ENCODE measurements at regions not wholly inside any gene's neighbourhood (a gene's known extent, or its start where the extent isn't known, plus 50 kb on each side); places are given as distances from the start of the nearest gene placed in this dataset.
A peak's percentile ranks its signal among the peaks of the same experiment; 100 is the strongest.

DNA sequence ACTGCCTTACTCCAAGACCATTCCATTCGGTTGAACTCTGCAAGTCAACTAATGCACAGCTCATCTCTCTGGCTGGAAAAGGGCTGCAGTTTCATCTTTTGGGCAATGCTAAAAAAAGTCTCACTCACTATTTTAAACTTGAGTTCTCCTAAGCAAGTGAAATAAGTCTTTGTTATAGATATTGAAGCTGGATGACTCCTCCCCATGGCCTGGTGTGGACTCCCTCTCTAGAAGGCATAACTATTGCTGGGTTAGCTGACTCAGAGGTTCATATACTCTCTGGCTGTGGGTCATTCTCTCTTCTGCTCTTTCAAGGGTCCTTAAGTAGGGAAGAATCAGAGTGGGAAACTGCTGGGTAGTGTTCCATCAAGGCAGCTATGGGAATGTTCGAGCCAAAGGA is 88.0 kb downstream of the XCL2 start:
- no peak for DNase-seq (ENCODE audit: low read depth)

DNA sequence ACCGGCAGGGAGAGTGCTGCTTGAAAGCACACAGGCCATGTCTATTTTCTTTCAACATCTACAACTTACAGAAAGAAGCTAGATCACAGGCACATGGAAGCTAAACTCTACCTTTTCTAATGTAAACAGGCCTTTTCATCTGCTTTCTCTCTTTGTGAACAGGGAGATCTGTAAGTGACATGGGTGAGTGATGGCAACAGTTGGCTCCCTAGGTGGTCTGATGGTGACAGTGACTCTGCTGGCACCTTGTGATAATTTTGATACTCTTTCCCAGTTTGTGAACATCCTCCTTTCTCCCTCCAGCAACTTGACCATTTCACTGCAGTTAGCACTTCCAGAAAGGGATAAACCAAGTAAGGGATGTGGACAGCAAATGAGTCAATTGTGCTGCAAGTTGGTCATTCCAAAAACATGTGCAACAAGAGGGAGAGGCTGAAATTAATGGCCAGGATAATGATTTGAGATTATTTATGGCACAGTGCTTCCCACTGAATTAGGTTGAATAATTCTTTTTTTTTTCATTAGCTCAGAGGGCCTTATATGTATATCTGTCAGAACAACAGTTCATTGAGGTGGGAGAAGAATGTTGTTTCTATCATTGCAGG is 89.5 kb downstream of the XCL2 start:
- DNase-seq (ENCODE audit: low read depth): no peak

DNA sequence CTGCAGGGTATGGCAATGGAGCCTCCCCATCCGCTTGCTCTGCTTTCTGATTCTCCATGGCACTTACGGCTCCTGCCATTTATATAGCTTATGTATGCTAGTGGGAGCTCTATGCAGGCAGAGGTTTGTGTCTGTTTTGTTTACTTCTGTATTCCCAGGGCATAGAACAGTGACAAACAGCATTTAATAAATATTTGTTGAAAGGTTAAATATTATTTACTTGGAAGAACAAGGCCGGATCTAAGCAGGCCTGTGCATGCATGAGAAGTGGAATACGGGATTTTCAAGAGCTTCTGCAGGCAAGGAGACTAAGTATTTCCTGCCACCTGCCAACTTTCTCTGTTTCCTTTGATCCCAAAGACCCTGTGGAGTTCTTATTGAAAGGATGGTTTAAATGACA is 90.7 kb downstream of the XCL2 start:
- no peak for DNase-seq (ENCODE audit: low read depth)

DNA sequence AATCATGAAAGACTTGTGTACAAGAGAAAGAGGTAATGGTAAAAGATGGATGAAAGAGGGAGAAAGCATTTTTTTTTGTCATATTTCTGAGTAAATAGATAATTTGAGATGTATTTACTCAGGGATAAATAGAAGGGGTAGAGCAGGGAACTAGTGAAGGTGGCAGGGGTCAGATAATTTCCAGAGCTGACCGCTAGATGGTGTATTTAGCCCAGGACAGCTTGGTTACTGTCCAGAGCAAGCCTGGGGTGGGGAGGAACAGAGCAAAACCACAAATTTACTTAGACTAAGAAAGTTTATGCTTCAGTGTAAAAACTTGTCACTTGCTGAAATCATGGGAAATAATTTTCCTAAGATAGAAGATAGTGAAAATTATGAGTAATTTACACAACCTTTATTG is 91.5 kb downstream of the XCL2 start:
- DNase-seq (ENCODE audit: low read depth): no peak

DNA sequence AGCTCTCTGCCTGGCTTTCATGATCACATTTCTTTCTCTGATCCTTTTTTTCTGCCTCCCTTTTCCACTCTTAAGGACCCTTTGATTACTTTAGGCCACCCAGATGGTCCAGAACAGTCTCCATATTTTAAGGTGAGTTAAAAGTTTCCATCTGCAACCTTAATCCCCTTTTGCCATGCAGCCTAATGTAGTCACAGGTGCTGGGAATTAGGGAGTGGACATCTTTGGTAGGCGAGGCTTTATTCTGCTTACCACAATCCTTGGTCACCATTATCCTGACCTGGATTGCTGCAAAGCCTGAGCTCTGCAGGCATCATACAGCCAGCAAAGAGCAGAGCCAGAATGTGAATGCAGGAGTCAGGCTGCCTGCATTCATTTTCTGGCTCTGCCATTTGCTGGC is 95.9 kb downstream of the XCL2 start:
- DNase-seq (ENCODE audit: low read depth): no peak

DNA sequence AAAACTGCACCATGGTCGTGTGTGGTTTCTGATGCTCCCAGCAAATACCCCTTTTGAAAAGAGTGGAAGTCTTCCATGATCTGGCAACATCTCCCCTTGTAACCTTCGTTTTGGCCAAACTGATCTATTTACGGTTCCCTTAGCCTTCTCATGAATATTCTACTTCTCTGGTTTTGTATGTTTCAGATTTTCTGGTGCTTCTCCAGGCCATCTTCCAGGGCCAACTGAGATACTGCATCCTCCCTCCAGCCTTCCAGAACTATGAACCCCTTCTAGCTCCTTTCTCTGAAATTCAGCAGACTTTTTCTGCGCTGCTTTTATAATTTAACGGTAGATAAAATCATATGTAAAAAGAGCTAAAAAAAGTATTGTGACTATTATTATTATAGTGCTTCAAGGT is 97.7 kb downstream of the XCL2 start:
- DNase-seq (ENCODE audit: low read depth): no peak

DNA sequence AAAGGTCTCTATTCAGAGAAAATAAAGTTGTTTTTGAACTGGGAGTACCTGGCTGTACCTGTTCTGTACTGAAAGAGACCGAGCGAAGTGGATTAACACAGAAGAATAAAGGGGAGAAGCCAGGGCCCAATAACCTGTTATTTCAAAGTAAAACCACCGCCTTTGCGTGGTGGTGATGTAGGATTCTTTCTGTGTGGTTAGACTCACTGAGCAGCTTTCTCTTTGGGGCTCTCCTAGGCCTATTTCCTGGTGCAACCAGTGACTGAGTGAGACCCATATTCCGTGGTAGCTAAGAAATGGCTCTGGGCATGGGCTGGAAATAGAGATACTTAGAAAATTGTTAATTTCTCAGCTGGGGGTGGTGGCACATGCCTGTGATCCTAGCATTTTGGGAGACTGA is 99.9 kb downstream of the XCL2 start:
- DNase-seq (ENCODE audit: low read depth): no peak

DNA sequence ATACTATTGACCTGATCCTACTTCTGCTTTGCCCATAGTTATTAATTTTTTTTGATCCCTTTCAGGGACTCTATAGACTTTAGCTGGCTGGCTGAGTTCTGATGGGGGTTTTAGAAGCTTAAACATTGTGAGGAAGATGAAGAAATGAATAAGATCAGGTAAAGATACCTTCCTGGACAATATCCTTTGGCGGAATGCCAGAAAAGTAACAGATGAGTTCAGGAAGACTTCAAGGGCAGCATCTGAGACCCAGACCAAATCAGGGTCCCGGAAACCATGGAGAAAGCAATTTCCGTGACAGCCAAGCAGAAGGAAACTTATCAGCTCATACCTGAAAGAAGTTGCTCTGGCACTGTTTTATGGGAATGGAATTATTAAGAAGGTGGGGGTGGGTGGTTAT is 100.4 kb downstream of the XCL2 start:
- DNase-seq (ENCODE audit: low read depth): no peak

DNA sequence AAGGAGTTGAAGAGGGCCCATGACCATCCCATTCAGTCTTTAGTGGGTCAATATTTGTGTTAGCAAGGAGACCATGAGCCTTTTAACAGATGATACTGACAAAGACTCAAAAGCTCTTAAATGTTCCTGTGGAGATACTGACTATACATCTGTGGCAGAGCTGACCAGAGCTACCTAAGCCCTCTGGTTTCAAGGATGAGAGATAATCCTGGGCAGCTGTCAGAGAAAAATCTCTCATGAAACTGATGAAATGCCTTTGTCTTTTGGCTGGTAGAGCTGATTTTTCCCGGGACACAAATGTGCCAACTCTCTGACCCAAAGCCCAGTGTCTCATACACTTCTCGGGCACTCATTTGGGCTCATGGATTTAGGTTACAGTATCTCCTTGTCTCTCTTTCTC is 100.9 kb downstream of the XCL2 start:
- no peak for DNase-seq (ENCODE audit: low read depth)

DNA sequence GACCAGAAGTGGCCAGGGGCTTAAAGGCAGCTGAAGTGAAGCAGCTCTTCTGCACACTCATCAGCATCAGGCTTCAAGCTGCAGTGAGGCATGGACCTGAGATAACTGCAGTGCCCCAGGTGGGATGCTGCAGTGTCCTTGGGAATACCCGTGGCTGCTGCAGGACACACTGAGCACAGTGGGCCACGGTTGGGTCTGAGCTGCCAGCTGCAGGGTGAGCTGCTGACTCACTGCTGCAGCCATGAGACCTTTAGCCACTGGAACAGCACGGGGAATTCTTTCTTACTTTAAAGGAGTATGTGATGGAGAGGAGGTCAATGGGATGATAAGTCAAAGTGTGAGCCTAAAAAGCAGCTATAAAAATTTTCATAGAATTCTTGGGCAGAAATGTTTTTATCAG is 102.1 kb downstream of the XCL2 start:
- DNase-seq (ENCODE audit: low read depth): no peak

DNA sequence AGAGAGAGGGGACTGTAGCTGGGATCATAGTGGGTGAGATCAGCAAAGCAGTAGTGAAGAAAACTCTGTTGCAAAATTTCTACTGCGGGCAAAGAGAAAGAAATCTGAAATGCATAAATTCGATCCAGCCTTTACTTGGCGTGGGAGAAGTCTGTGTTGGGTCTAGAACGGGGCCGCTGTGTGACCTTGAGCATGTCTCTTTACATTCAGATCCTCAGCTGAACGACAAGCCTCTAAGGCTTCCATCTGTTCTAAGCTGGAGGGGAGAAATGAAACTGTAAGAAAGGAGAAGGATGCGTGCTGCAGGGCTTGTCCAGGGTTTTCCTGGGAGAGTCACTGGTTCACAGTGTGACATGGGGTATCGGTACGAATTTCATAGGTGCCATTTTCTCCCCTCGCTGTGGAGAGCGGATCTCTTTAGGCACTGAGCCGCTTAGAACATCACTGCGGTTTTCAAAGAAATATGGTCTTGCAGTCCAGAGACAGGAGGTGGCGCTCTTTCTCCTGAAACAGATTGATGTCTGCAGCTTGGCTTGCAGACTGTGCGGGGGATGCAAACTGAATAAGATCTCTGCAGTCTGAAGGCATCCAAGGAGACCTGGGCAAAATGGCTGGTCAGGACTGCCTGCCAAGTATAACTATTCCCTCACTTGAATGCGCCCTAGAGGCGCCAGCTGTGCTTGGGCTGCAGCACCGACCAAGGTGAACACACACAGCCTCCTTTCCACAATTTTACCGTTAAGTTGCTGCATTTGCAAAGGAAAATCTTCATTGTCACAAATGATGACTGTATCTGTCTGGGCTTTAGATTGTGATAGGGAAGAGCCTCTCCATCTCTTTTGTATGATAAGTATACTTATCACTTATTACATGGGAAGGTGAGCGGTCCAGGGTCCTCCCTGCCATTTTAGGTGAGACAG is 104.1 kb downstream of the XCL2 start:
- peak; percentile 65 for DNase-seq (ENCODE audit: low read depth)

DNA sequence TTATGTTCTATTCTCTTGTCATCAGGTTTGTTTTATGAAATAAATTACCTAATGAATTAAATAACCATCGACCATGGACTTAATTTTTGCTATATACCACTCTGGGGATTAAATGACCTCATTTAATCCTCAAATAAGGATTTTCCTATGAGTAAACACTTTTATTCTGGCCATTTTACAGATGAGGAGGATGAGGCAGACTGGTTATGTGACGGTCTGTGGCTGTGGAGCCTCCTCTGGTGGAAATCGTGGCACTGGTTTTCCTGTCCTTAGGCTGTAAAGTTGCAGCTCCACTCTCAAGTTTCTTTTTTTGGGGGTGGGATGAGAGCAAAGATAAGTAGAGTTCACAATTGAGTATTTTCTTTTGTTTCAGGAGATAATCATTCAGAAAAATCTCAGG is 105.2 kb downstream of the XCL2 start:
- DNase-seq (ENCODE audit: low read depth): no peak

DNA sequence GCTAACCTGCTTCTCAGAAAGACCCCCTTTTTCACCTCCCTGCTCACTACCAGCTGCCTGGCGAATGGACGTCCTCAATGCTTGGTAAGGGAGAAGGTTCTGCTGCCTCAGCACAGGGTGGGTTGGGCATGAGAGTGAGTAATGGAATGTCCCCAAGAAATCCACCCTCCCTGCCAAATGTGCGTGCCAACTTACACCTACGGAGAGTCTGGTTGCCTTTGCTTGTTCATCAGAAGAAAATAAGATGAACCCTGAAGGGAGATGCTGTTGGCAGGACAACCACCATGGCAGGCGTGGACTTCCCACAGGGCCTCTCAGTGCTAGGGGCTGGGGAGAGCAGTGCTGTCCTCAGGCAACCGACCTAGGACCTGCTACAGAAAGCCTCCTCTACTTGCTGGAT is 106.0 kb downstream of the XCL2 start:
- DNase-seq (ENCODE audit: low read depth): no peak

DNA sequence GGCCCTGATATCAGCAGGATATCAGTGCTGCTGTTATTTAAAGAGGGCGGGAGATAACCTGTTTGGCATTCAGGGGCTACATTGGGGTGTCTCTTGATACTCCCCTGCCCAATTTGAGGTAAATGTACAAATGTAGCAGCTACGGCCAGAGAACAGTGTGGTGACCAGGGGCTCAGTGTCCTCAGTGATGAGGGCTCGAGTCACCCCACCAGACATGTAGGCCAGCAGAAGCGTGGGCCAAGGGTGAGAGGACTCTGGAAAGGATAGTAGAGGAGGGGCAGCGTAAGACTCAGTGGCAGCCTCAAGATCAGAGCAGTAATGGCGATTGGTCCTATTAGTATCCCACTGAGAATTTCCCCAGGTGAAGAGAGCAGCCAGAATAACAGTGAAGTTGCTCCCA is 108.4 kb downstream of the XCL2 start:
- no peak for DNase-seq (ENCODE audit: low read depth)

DNA sequence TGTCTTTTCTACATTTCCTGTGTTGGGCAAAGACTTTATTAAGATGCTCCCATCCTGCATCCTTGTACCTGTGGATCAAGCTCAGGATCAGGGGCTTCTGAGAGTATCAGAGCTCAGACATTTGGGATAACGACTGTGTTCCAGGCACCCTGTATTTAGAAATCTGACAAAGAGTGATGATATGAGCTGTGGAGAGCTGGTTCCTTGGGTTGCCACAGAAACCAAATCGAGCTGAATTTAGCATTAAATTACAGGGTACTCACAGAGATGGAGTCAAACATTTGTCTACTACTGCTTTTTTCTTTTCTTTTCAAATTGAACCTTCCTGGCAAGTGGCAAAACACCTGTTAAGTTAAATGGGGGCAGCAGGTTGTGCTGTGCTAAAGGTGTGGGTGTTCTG is 110.6 kb downstream of the XCL2 start:
- no peak for DNase-seq (ENCODE audit: low read depth)

DNA sequence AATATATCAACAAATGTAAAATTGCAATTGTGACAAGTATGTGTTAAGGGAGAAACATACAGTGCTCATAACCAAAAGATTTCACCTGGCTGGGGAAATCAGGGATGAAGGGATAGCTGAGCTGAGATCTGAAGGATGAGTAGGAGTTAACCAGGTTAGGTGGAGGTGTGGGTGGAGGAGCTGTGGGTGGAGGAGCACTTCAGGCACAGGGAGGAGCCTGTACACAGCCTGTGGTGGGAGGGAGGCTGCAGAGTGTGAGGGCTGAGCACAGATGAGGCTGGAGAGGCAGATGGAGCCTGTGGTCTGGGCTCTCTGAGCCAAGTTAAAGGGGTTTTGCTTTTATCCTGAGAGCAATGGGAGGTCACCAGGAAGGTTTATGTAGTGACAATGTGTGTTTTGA is 111.9 kb downstream of the XCL2 start:
- DNase-seq (ENCODE audit: low read depth): no peak

DNA sequence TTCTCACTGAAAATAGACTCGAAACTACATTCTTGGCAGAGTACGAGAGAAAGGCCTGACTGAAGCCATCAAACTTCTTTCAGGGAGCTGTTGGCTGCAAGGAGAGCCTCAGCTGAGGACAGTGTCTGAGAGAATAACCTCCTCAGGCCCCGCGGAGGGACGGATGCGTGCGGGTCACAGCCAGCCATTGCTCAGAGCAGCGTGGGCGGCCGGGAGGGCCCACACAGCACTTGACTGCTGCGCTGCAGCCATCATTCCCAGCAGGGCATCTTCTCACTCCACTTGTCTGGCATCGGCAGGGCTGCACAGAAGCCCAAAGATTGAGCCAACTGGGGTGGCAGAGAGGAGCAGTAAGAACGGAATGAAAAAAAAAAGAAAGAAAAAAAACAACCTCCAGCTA is 113.5 kb downstream of the XCL2 start:
- no peak for DNase-seq (ENCODE audit: low read depth)

DNA sequence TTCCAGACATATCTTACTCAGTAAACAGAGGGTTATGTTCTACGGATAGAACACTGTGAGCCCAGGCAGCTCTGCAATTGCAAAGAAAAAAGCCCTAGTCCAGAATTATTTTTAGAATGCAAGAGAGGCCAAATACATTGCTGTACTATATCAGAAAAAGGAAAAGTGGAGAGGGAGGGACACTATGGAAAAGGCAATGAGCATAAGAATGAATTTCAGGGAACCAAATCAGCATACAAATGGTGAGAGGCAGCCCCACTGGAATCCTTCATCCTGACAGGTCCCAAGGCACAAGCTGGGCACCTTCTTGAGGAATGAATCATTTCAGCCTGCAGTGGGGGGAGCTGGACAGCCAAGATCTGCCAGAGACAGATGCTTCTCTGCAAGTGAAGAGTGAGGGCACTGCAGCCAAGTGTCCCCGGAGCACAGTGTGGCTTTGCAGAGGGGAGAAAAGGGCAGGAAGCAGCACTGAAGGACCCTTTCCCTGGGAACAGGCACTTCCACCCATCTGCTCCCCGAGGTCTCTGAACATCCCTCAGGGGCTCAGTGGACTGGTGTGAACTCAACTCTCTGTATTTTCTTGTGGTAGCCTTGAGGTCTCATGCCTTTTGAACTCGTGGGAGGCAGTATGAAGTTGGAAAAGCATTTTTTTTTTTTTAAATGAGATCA is 115.6 kb downstream of the XCL2 start:
- no peak for DNase-seq (ENCODE audit: low read depth)

DNA sequence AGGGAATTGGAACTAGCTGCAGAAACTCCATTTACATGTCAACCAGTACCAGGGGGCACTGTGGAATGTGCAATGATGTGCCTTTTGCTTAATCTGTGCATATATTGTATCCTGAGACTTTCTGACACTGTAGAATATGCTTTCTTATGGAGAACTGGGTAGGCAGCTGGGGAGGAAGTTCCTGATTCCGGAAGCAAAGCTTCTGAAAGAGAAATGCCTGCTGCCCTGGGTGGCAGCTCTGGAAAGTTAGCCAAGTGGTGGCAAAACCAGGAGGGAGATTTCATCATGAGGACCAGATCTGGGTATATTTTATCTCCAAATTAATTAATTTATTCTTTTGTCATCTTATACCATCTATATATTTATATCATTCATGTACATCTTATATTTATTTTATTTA is 116.7 kb downstream of the XCL2 start:
- no peak for DNase-seq (ENCODE audit: low read depth)

DNA sequence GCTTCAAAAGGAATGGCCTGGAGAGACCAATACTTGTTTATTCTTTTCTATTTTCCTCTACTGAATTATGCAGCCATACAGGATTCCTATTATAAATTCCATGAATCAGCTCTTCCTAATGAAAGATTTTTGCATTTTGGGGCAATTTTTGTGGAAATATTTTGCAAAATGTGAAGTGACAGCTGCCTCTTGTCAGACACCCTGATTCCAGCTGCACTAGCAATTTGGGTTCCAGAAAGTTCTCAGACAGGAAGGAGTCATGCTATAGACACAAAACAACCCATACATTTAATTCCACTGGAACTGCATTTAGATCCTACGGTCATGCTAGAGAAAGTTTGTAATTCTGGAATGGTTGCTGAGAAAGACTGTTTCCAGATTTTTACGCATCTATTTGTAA is 119.5 kb downstream of the XCL2 start:
- no peak for DNase-seq (ENCODE audit: low read depth)

DNA sequence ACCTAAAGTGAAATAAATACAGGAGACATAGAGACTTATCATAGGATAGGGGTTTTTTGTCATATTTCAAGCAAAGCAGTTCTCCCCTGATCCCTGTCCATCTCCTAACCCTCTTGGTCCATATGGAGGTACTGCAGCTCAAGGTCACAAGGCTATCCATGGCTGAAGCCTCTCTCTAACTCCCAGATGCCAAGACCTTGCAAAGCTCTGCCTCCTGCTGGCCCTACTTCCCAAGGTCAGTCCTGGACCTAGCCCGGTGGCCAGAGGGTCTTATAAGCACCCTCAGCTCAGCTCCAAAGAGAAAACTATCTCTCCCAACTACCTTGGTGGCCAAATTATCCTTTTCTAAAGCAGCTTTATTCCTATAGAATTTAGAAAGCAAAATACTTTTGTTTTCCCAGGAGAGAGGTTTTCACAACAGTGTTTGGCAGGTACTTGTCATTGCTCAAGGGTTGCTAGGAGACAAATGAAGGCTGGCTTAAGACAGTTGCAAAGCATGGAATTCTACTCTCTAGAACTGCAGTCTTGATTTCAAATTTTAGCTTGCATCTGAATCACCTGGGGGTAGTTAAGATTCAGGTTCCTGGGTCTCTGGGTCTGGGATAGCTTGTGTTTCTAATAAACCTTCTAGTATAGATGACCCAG is 121.5 kb downstream of the XCL2 start:
- no peak for DNase-seq (ENCODE audit: low read depth)

DNA sequence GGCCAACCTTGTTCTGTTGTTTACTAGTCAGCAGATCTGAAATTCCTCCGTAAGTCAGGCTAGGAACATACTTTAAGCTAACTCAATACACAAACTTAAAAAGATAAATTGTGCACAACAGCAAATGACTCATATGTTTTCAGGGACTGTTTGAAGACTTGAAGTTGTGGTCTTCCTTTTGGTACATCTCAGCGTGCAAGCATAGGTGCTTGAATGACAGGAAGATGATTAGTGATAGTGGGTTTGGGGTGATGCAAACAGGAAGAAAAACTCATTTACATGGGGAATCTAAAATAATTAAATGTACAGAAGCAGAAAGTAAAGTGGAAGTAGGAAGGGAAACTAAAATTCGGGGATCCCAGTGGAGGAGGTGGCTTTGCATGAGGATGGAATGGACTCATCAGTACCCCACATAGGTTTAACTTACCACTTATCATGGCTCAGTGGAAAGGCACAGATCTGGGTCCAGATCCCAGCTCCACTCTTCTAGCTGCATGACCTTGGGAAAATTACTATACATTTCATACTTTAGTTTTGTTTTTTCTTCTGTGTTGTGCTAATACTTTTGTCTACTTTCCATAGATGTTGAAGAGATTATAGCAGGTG is 122.3 kb downstream of the XCL2 start:
- DNase-seq (ENCODE audit: low read depth): no peak

Data from non-pigmented ciliary epithelial cell (primary cell).